PC-9 (cell line): ENCODE measurements at regions not wholly inside any gene's neighbourhood (a gene's known extent, or its start where the extent isn't known, plus 50 kb on each side); places are given as distances from the start of the nearest gene placed in this dataset.

Experiments used
- BruUV-seq: library from RNA; stranded (reverse); fragments of 400-500 nt; replicated peaks from 2 replicates; lab custom pipeline; 2021; lab: Mats Ljungman, UMichigan
- CTCF ChIA-PET: fragments of 300-600 bp; sonication (Branson Sonifier 250); formaldehyde crosslinking; loops from one replicate; lab custom pipeline; 2022; ENCODE audit warnings: antibody characterized with exemption; lab: Charles Lee
- POLR2A ChIA-PET: fragments of 300-600 bp; sonication (Branson Sonifier 250); formaldehyde crosslinking; loops from one replicate; lab custom pipeline; 2022; ENCODE audit warnings: antibody characterized with exemption; ENCODE audit not compliant: unreplicated experiment; lab: Charles Lee
- DNase-seq, 2 experiments: peaks; one replicate each; pipeline versions ENCODE4 v3.0.0 to v3.0.0-alpha.2; 2015 to 2022; ENCODE audit warnings: mixed read lengths in 1 of 2
- H2AFZ ChIP-seq: fragments of 200-600 bp; sonication (generic); 2 replicates; pipeline ENCODE4 v1.8.1; 2017; ENCODE audit warnings: antibody characterized with exemption
- H3F3A ChIP-seq: fragments of 200-600 bp; sonication (generic); 2 replicates; pipeline ENCODE4 v1.8.1; 2017; ENCODE audit warnings: antibody characterized with exemption, mild to moderate bottlenecking, low read depth; ENCODE audit not compliant: insufficient read depth
- H3K27ac ChIP-seq: fragments of 200-600 bp; sonication (generic); 2 replicates; pipeline ENCODE4 v1.6.1; 2016; ENCODE audit warnings: mixed run types
- H3K27me3 ChIP-seq: fragments of 200-600 bp; sonication (generic); 2 replicates; pipeline ENCODE4 v1.6.1; 2016; ENCODE audit warnings: low read depth, mixed run types; ENCODE audit not compliant: insufficient read depth
- H3K36me3 ChIP-seq: fragments of 200-600 bp; sonication (generic); 2 replicates; pipeline ENCODE4 v1.6.1; 2016; ENCODE audit warnings: low read depth, mixed run types
- H3K4me1 ChIP-seq: fragments of 200-600 bp; sonication (generic); replicated peaks from 2 replicates; pipeline ENCODE4 v1.6.1; 2016; ENCODE audit warnings: mixed run types; ENCODE audit not compliant: insufficient read depth
- H3K4me2 ChIP-seq: fragments of 200-600 bp; sonication (generic); 2 replicates; pipeline ENCODE4 v1.6.1; 2017; ENCODE audit warnings: mixed run types
- H3K4me3 ChIP-seq: fragments of 200-600 bp; sonication (generic); 2 replicates; pipeline ENCODE4 v1.6.1; 2016; ENCODE audit warnings: mixed run types
- H3K79me2 ChIP-seq: fragments of 200-600 bp; sonication (generic); 2 replicates; pipeline ENCODE4 v1.6.1; 2017; ENCODE audit warnings: low read depth, mixed run types
- H3K9me2 ChIP-seq: fragments of 200-600 bp; sonication (generic); 2 replicates; pipeline ENCODE4 v1.8.1; 2017; ENCODE audit warnings: mild to moderate bottlenecking; ENCODE audit not compliant: insufficient read depth
- H3K9me3 ChIP-seq: fragments of 200-600 bp; sonication (generic); 2 replicates; pipeline ENCODE4 v1.8.1; 2016; ENCODE audit warnings: low read depth; ENCODE audit not compliant: insufficient read depth
- H4K20me1 ChIP-seq: fragments of 200-600 bp; sonication (generic); 2 replicates; pipeline ENCODE4 v1.8.1; 2017; ENCODE audit not compliant: insufficient read depth
- EZH2 ChIP-seq: fragments of 200-600 bp; sonication (generic); IDR thresholded peaks from 2 replicates; pipeline ENCODE4 v1.8.0; 2017; ENCODE audit warnings: antibody characterized with exemption, low read depth
- intact Hi-C: fragments of 100-400 bp; cut with micrococcal nuclease; formaldehyde crosslinking; loops from one replicate; pipeline ENCODE4 v1.10.0; 2022; ENCODE audit not compliant: unreplicated experiment
- TF ChIP-seq, protein P1 (sequence below): fragments of 200-600 bp; sonication (generic); conservative IDR thresholded peaks from 2 replicates; pipeline ENCODE4 v1.6.1; 2017; ENCODE audit warnings: mixed run types, antibody characterized with exemption, mild to moderate bottlenecking, moderate library complexity

DNA sequence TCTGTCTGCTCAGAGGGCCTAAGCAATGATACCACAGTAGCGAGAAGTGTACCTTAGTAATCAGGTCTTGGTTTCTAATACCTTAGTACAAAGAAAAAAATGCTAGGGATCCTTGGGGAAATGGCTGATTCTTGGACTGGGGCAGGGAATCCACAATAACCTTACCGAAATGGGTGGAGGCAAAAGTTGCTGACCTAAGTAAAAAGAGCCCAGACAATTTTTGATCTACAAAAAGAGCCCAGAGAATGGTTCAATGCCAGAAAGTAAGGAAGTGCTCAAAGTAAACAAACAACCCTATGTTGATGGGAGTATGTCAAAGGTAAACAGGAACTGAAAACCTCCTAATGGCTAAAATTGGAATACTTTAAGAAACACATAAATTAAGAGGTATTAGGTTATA lies 130.1 kb upstream of the MAGEB18 start:
- Histone ChIP-seq H3K36me3 (no peaks in the 10 kb centered on the region), H3K4me1 (no peaks in the 10 kb centered on the region), H3K9me3 (no peaks in the 10 kb centered on the region), H3K4me2 (no peak overlapping the region), H3K27me3 (no peaks in the 10 kb centered on the region), H3K9me2 (no peaks in the 10 kb centered on the region), H3K4me3 (no peak overlapping the region), H3K79me2 (no peaks in the 10 kb centered on the region), H3K27ac (no peak overlapping the region), H2AFZ (no peak overlapping the region), H3F3A (no peaks in the 10 kb centered on the region), H4K20me1 (no peaks in the 10 kb centered on the region)
- POLR2A ChIA-PET: no interaction called here
- TF ChIP-seq EZH2: no peak
- TF ChIP-seq, protein P1, sequence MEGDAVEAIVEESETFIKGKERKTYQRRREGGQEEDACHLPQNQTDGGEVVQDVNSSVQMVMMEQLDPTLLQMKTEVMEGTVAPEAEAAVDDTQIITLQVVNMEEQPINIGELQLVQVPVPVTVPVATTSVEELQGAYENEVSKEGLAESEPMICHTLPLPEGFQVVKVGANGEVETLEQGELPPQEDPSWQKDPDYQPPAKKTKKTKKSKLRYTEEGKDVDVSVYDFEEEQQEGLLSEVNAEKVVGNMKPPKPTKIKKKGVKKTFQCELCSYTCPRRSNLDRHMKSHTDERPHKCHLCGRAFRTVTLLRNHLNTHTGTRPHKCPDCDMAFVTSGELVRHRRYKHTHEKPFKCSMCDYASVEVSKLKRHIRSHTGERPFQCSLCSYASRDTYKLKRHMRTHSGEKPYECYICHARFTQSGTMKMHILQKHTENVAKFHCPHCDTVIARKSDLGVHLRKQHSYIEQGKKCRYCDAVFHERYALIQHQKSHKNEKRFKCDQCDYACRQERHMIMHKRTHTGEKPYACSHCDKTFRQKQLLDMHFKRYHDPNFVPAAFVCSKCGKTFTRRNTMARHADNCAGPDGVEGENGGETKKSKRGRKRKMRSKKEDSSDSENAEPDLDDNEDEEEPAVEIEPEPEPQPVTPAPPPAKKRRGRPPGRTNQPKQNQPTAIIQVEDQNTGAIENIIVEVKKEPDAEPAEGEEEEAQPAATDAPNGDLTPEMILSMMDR: no peak
- no TSS peak for BruUV-seq
- intact Hi-C loops: no loop called here
- no peak for DNase-seq
- CTCF ChIA-PET: no interaction called here

DNA sequence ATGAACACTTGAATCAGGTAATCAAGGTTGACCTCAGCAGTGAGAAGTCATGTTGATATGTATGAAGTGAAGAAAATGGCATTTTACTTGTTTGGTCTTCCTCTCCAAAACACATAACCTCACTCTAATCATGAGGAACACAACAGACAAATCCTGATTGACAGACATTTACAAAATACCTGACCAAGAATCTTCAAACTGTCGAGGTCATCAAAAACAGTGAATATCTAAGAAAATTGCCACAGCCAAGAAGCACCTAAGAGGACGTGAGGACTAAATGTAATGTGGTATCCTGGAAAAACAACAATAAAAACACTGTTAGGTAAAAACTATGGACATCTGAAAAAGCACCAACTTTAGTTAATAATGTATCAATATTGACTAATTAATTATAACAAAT lies 129.5 kb upstream of the MAGEB18 start:
- DNase-seq: no peak
- POLR2A ChIA-PET: interaction anchor here (0.7 kb wide), 1 partner anchor 120 kb away, joined by 5 read pairs; no protein-coding TSS in a partner anchor
- H3K9me3 ChIP-seq: no peaks in the 10 kb centered on the region
- intact Hi-C loops: no loop called here
- no peaks in the 10 kb centered on the region for H3K79me2 ChIP-seq
- H3K4me2 ChIP-seq: no peak overlapping the region
- H3K4me1 ChIP-seq: no peaks in the 10 kb centered on the region
- no peak for TF ChIP-seq EZH2
- TF ChIP-seq, protein P1: no peak
- no peaks in the 10 kb centered on the region for H3K9me2 ChIP-seq
- H3F3A ChIP-seq: no peaks in the 10 kb centered on the region
- H3K36me3 ChIP-seq: no peaks in the 10 kb centered on the region
- no peak overlapping the region for H3K27ac ChIP-seq
- no peaks in the 10 kb centered on the region for H3K27me3 ChIP-seq
- H2AFZ ChIP-seq: no peak overlapping the region
- CTCF ChIA-PET: no interaction called here
- H3K4me3 ChIP-seq: no peak overlapping the region
- no TSS peak for BruUV-seq
- H4K20me1 ChIP-seq: no peaks in the 10 kb centered on the region

DNA sequence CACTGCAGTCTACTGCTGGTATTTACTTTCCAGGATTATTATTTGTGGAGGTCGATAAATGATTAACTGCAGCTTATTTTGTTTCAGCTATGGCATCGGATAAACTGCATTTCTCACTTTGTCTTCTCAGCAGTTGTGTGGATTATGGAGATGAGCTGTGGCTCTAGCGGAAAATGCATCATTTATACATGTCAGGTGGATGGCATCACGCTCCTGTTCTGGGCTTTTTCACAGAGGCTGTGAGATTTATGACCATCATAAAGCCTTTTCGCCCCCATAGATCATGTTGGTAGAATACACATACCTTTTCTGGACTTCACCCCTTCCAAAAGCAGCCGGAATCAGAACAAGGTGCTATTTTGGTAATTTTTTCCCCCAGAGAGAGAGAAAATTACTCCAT lies 118.8 kb upstream of the MAGEB18 start:
- CTCF ChIA-PET: no interaction called here
- Histone ChIP-seq H3K9me3 (no peaks in the 10 kb centered on the region), H3K27me3 (no peaks in the 10 kb centered on the region), H2AFZ (no peak overlapping the region), H3K36me3 (no peaks in the 10 kb centered on the region), H3F3A (no peaks in the 10 kb centered on the region), H3K9me2 (no peaks in the 10 kb centered on the region), H3K4me3 (no peak overlapping the region), H4K20me1 (no peaks in the 10 kb centered on the region), H3K27ac (no peak overlapping the region), H3K4me1 (no peaks in the 10 kb centered on the region), H3K4me2 (no peak overlapping the region), H3K79me2 (no peaks in the 10 kb centered on the region)
- no peak for DNase-seq
- intact Hi-C loops: no loop called here
- no TSS peak for BruUV-seq
- TF ChIP-seq, protein P1: no peak
- no peak for TF ChIP-seq EZH2
- POLR2A ChIA-PET: no interaction called here
